DMS153 (cell line): ENCODE measurements at regions not wholly inside any gene's neighbourhood (a gene's known extent, or its start where the extent isn't known, plus 50 kb on each side); places are given as distances from the start of the nearest gene placed in this dataset.

Source experiments
- DNase-seq: peaks from one replicate; lab custom pipeline; 2025; lab: John Stamatoyannopoulos, UW

DNA sequence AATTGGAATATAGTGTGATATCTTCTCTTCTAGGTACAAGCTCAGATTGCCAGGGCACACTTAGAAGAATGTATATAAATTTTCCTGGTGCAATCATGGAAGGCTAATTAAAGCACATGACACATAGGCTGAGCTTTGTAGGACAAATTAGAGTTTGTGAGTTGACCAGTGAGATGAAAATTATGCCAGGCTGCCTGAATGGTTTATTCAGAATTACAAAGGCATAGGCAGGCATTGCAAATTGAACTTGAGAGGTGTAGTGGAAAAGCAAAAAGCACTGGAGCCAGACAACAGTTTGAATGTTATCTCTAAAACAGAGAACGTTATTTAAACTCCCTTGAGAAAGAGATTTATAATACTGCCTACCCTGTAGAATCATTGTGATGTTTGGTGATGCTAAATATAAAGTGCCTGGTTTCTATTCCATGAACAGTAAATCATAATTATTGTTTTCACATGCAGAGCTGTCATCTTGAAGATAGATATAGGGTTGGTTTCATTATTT is 712.1 kb downstream of the TBC1D32 start:
- no peak for DNase-seq

DNA sequence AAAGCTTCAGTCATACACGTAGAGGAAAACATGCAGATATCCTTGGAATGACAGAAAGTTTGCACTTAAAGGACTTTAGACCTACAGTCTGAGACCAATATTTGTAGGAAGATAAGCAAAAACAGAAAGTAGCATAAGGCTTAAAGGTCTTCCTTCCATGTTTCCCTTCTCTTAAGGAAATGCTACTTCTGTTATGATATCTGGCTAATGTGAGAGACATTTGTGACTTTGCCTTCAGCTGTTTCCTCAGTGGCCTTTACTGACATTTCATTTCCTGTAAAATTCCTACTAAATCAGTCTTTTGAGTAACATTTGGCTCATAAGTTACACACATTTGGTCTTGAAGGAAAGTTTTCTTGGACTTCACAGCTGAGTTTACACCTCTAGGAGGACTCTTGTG is 713.4 kb downstream of the TBC1D32 start:
- no peak for DNase-seq

DNA sequence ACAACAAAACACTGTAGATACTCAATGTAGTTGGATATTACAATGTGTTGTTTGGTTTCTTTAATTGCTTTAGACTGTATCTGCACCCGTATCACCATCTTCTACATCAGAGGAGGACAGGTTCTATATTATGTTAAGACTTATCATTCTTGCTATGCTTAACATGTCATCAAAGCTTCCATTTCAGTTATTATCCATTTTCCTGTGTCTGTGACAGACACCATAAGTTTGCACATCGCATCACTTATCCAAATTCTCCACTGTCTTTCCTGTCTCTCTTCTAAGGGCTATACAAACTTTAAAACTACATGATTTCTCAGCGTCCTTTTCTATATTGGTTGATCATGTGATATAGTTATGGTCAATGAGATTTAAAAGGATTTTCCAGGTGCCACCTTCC is 719.0 kb downstream of the TBC1D32 start:
- no peak for DNase-seq

DNA sequence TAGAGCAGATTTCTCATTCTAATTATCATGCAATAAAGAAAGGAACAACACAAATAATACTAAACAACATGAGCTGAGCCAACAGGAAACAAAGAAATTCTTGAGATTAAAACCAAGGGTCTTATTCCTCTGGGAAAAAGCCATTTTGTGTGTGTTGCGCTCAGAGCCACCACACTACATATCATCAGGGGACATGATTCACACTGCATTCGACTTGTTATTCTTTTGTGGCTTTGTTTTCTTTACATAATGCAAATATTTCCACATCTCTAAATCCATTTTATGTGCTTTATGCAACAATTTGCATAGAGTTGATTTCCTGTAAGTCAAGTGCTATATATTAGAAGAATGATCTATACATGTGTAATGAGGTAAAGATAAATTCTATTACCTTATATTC is 719.6 kb downstream of the TBC1D32 start:
- DNase-seq, result no peak

DNA sequence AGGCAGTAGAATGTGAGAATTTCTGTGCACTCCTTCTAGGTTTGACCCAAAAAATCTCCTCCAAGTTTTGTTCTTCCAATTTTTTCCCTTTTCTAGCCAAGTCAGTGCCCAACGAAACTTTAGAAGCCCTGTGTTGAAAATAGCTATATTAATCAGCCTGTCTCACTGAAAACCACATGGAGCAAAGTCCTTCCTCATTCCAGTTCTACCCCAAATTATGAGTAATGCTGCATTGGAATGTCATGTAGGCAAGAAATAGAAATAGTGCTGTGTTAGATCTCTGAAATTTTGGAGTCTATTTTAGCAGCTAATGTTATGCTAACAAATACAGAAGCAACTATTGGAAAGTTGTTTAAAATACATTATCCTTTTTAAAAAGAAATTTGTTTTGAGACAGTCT is 725.5 kb downstream of the TBC1D32 start:
- no peak for DNase-seq

DNA sequence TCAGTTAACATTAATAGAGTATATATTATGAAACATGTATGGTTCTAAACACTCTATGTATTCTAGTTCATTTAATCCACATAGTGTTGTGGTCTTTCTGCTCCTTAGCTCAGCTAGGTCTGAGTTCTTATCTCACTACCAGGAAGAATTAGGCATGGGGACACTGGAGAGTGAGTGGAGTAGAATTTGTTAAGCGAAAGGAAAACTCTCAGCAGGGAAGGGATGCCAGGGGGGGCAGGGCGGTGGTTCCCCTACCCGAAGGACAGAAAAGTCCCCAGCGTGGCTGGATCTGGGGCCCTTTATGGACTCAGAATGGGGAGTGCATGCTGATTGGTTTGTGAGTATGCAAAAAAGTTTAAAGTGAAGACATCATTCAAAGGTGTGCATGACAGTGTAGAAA is 727.5 kb downstream of the TBC1D32 start:
- DNase-seq, result no peak

DNA sequence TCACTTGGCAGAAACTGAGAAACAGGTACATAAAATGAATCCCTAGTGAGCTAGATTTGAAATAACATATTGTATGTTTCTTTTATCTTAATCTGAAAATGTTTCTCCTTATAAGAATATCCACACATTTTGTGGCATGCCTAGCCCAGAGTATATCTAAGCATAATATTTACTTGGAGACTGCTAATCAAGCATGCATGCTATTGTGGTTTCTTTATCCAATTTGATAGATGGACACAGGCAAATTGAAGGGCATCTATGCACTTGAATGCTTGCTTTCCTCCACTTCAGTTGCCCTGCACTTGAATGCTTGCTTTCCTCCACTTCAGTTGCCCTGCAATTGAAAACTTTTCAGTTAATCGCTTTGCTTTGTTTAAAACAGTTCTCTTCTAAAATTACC is 729.8 kb downstream of the TBC1D32 start:
- DNase-seq, result no peak

DNA sequence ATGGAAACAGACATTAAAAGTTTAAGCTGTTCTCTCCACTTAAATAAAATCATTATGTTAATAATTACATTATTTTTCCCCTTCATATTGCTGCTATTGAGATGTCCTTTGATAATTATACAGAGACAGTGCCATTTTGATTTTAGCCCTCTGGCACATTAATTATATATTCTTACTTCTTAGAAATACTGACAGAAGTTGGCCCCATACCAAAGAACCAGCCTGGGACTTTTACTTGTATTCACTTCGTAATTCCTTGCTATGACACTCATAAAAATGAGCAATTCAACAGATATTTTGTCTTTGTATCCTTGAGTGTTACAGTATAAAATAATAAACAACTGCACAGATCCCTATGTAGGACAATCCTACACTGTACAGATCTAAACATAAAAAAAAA is 743.7 kb downstream of the TBC1D32 start:
- no peak for DNase-seq

DNA sequence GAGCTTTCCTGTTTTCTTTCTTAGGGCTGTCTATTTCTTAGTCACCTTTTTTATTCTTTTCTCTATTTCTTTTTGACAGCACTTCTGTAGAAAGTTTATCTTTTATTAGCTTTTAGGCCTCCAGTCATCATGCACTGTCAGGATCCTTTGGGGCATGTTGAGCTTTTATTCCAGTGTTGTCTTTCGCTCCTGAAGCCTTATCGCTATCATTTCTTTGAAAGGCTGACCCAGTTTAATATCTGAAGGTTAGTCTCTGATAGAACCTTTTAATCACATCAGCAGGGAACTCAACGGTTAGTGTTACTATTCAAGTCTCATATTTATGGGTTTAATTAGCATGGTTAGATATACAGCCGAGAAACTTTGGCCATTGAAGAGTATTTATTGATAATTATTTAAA is 745.9 kb downstream of the TBC1D32 start:
- no peak for DNase-seq

DNA sequence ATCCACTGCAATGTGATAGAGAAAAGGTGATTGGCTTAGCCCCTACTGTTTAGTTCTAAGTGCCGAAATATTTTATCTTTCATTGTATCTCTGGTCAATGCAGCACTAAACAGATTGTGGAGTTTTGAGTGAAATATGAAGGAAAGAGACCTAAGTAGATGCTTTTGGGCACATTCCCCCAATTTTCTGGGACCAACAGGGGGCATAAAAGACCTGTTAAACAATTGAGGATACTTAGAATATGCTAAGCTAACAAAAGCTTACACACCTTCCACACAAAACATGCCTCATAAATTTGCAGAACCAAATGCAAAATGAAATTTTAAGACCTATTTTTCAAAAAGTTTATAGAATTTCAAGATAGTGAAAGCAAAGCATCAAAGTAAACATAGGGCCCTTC is 746.9 kb downstream of the TBC1D32 start:
- DNase-seq, result no peak

DNA sequence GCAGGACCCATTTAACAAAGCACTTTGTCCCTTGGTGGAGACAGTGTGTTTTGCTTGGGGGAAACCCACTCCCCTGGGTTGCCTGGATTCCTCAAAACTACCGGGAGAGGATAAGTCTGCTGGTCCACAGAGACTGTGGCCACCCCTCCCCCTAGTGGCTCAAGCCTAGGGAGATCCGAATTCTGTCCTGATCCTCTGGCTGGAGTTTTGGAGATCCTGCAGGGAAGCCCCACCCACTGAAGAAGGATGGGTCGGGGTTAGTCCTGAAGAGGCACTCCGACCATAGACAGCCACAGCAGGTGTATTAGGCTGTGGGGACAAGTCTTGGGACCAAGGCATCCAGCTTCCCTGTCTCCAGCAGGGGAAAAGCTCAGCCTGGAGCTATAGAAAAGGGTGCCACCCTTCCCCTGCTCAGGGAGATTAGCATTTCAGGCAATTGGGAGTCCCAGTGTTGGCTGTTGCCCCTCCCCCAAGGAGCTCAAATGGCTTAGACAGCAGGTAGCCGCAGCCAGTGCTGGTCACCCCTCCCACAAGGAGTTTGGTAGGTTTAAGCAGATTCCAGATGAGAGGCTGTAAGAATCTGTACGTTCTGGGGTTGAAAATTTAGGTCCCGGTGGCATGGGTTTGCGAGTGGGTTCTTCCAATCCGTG is 750.0 kb downstream of the TBC1D32 start:
- DNase-seq, result no peak

DNA sequence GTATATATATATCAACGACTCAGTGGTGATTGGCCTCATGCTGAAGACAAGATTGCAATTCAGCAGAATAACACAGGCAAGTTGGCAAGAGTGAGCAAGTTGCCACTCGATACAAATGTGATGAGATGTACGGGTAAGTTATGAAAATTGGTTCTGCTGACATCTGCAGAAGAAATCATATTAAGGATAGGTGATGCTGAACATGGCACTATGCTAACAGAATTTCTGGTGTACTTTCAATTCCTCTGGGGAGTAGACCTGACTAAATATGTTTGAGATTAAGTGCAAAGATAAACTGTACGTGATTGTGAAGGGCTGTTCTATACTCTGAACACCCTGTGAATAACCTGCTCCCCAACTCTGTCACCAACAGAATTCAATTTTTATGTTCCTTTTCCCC is 758.2 kb downstream of the TBC1D32 start:
- DNase-seq, result no peak

DNA sequence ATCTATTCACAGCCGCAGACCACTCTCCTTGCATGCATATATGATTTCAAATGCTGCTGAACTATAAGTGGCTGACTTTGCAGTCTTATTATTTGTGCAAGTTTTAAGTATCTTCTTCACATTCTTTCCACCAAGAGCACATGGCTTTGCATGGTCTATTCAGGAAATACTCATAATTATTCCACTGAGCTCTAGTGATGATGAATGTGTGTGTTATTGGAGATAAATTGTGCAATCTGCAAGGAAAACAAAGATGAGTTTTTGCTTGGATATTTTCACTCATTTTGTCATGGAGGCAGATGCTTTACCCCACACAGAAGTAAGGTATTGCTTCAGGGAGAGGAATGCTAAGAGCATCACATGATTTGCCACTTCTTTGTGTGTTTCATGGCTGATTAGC is 764.6 kb downstream of the TBC1D32 start:
- DNase-seq, result no peak

DNA sequence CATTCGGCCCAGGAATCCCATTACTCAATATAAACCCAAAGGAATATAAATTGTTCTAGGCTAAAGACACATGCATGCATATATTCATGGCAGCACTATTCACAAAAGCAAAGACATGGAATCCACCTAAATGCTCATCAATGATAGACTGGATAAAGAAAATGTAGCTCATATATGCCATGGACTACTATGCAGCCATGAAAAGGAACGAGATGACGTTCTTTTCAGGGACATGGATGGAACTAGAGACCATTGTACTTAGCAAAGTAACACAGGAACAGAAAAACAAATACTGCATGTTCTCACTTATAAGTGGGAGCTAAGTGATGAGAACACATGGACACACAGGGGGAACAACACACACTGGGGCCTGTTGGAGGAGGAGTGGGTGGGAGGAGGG is 769.5 kb downstream of the TBC1D32 start:
- DNase-seq, result no peak

DNA sequence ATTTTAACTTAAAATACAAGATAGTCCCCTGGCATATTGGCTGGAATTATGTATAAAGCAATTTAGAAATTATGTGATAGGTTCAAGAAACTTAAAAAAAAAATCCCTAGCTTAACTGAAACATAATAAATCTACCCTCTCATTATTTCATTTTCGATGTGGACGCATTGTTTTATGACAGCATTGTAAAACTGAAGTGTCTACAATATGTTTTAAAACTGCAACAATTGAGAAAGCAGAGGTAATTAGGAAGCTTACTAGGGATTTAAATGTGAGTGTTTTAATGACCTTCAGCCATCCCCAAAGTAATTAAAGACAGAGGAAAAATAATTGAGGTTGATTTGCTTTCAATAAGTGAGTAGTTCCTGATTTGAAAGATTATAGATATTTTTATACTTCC is 776.0 kb downstream of the TBC1D32 start:
- no peak for DNase-seq

DNA sequence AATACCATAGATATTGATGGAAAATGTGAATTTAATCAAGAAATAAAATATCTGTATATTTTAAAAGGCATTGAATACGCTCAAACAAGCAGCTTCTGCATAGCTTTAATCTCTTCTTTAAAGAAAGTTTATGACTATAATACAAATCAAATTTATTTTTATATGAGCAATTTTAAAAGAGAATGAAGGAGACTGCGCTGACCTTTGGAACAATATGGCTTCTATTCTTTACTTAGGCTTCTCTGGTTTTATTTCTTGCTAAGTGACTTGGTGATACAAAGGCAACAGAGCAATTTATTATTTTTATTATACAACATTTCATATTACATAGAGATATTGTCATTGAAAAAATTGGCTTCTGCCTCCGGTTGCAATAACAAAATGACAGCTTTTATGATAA is 776.7 kb downstream of the TBC1D32 start:
- no peak for DNase-seq

DNA sequence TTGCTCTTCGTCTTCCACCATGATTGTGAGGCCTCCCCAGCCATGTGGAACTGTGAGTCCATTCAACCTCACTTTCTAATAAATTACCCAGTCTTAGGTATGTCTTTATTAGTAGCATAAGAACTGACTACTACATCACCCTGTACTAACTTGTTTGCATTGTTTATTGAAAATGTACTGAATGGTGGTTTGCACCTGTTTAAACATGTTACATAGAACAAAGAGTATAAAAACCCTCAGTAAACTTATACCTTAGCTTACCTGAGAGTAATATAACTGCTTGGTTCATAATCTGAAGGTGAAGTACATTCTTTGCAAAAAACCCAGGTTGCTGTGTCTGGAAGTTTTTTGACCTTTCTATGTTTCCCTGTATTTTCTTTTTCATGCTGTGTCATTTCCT is 777.8 kb downstream of the TBC1D32 start:
- peak; percentile 19 for DNase-seq

DNA sequence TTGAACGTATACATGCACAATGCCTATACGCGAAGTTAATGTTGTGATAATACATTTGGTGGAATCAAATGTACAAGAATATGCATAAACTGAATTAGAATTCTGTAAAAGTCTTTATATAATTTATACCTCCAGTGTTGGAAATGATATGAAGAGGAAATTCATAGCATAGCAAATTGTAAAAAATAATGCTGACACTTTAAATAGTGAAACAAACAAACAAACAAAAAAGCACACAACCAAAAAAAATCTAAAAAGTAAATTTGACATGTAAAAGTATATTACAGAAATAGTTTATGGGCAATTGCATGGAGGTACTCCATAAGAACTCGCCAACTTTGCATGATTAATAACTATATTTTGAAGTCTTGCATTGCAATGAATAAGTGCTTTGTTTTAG is 780.9 kb downstream of the TBC1D32 start:
- DNase-seq, result no peak

DNA sequence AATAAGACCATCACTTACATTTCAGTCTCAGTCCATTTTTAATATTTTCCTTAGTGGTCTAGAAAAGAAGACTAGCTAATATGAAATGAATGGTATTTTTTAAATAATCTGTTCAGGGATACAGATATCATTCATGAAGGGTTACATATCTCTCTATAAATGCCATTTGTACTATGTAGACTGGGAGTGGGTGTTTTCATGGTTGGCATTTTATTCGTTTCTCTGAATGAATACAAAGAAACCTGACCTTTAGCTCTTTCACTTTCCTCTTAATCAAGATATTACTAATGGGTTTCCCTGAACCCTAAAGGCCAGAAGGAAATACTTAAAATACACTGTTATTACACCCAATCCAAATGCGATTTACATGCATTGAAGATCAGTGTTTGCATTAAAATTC is 788.9 kb downstream of the TBC1D32 start:
- no peak for DNase-seq

DNA sequence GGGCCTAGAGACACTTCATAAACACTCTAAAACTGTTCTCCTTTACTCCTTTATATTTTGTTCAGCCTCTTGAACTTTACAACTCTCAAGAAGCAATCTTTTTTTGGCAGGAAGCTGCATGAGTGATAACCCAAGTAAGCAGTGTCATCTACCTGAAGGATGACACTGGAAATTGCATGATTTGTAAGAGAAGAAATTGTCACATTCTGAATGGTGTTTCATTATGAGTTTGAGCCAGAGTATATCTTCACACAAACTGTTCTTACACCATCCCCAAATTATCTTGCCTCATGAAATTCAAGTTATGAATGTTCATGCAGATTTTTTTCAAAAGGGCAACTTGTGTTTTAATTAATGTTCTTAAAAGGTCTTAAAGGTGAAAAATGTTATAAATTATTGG is 799.3 kb downstream of the TBC1D32 start:
- no peak for DNase-seq

DNA sequence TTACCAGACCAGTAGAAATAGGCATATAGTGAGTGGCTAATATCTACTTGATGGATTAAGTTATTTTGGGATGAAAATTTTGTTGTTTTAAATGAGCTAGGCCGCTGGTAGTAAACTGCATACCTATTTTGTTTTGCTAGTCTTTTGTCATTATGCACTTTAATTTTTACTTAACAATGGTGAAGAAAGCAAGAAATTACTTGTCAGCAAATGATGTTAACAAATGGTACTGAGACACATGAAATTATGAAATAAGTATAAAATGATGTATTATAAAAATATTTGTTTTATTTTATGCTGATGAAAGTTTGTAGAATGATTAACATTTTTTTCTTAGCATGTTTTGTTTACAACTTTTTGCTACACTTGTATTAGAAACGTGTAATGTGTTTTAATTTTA is 807.7 kb downstream of the TBC1D32 start:
- DNase-seq, result no peak

DNA sequence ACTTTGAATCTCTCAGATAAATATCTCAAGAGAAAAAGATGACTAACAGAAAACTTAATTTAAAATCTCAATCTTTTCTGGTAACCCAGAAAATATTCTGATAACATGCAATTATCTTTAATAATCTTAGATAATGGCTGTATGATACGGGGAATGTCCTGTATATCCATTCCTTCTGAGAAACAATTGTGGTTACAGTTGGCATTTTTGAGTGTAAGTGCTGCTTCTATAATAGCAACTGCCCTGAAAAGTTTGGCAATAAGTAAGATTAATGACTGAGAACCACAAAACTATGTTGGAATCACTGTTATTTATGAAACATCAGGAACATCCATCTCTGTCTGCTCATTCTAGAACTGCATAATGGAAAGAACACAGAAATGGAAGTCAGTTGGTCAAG is 819.7 kb downstream of the TBC1D32 start:
- no peak for DNase-seq

DNA sequence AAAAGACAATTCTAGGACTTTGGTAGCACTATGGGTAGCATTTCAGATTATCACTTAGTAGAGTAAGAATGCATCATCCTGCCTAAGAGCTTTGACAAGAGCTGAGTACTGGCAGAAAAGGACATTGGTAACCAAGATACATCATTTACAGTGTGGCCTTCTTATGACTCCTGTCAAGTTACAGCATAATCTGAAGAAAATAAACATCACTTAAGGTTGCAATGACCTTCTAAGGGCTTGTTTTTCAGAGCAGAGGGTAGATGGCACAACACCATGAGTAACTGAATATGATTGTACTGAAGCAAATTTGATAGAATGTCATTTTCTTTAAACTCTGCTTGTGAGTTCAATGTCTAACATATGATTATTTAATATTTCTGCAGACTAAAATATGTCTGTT is 822.6 kb downstream of the TBC1D32 start:
- DNase-seq, result no peak

DNA sequence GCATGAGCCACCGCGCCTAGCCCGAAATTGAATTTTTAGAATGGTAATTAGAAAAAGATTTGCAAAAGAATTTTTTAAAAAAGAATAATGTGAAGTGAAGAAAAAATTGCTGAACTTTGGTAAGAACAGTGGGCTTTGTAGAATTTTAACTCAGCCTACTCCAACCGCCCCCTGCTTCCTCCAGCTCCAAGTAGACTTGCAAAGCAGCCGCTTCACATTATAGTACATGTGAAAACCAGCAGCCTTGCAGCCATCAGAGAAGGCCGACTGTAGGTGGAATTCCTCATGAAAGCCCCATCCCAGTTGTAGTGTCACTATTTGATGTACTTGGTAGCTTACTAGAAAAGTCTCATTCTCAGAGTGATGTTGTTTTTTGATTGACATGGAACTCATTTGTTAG is 835.6 kb downstream of the TBC1D32 start:
- DNase-seq, result no peak

DNA sequence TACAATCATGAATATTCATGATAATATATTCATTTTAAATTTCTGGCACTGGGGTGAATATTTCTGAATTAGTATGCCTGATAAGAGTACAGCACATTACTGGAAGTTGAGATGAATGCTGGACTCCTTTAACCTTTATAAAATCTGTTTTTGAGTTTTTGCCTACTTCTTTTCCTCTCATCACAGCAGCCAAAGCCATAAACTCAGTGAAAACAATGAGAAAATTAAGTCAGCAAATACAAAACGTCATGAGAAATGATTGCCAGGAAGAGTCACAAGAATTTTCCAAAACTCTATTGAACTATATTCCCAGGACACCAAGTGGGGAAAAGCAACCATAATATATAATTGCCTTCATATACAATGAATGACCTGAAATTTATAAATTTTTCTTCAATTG is 837.6 kb downstream of the TBC1D32 start:
- DNase-seq, result no peak
